ENCODE measurements at regions not wholly inside any gene's neighbourhood (a gene's known extent, or its start where the extent isn't known, plus 50 kb on each side); places are given as distances from the start of the nearest gene placed in this dataset.

- H3K4me2 ChIP-seq (ENCODE audit: low read depth, low read length, poor library complexity, severe bottlenecking) = no peak overlapping the region
- no peak overlapping the region for H3K9ac ChIP-seq (ENCODE audit: low read depth, low read length, poor library complexity, severe bottlenecking)
- no peaks in the 10 kb centered on the region for H3K4me1 ChIP-seq (ENCODE audit: insufficient read depth, low read length, poor library complexity, severe bottlenecking)
- no peaks in the 10 kb centered on the region for H3K27me3 ChIP-seq (ENCODE audit: insufficient read depth, low read length, poor library complexity, severe bottlenecking)
- no peaks in the 10 kb centered on the region for H3K36me3 ChIP-seq (ENCODE audit: insufficient read depth, low read length)
- H4K20me1 ChIP-seq (ENCODE audit: insufficient read depth, low read length, poor library complexity, severe bottlenecking) = no peaks in the 10 kb centered on the region
- no peaks in the 10 kb centered on the region for H3K9me3 ChIP-seq (ENCODE audit: insufficient read depth, low read depth, low read length)
- no peak overlapping the region for H2AFZ ChIP-seq (ENCODE audit: low read length)
- H3K4me3 ChIP-seq (ENCODE audit: low read length, poor library complexity, severe bottlenecking) = no peak overlapping the region
- H3K9me2 ChIP-seq (replicated peaks; ENCODE audit: low read depth, low read length) = no peaks in the 10 kb centered on the region
- no peaks in the 10 kb centered on the region for H3K79me2 ChIP-seq (ENCODE audit: insufficient read depth, low read length)
- no peaks in the 10 kb centered on the region for H3F3A ChIP-seq (ENCODE audit: low read depth)
- no peak for TF ChIP-seq CTCF (conservative IDR thresholded peaks at IDR 0.05; ENCODE audit: low read length)
- no peak for TF ChIP-seq EZH2phosphoT487 (IDR thresholded peaks at IDR 0.05; ENCODE audit: borderline replicate concordance)
Measured at GRCh38 chr3:178350763-178351162, 185.5 kb upstream of the KCNMB2 start.

- Histone ChIP-seq H3K27me3 (ENCODE audit: insufficient read depth, low read length, poor library complexity, severe bottlenecking) (no peaks in the 10 kb centered on the region), H3K9ac (ENCODE audit: low read depth, low read length, poor library complexity, severe bottlenecking) (no peak overlapping the region), H3K4me2 (ENCODE audit: low read depth, low read length, poor library complexity, severe bottlenecking) (no peak overlapping the region), H2AFZ (ENCODE audit: low read length) (no peak overlapping the region), H3K36me3 (ENCODE audit: insufficient read depth, low read length) (no peaks in the 10 kb centered on the region), H3K79me2 (ENCODE audit: insufficient read depth, low read length) (no peaks in the 10 kb centered on the region), H3F3A (ENCODE audit: low read depth) (no peaks in the 10 kb centered on the region), H3K9me3 (ENCODE audit: insufficient read depth, low read depth, low read length) (no peaks in the 10 kb centered on the region), H3K9me2 (replicated peaks; ENCODE audit: low read depth, low read length) (no peaks in the 10 kb centered on the region), H4K20me1 (ENCODE audit: insufficient read depth, low read length, poor library complexity, severe bottlenecking) (no peaks in the 10 kb centered on the region), H3K4me1 (ENCODE audit: insufficient read depth, low read length, poor library complexity, severe bottlenecking) (no peaks in the 10 kb centered on the region), H3K4me3 (ENCODE audit: low read length, poor library complexity, severe bottlenecking) (no peak overlapping the region)
- TF ChIP-seq CTCF (conservative IDR thresholded peaks at IDR 0.05; ENCODE audit: low read length) (no peak), EZH2phosphoT487 (IDR thresholded peaks at IDR 0.05; ENCODE audit: borderline replicate concordance) (no peak)
Measured at GRCh38 chr3:178352326-178353005, 183.8 kb upstream of the KCNMB2 start.

GRCh38 chr3:178353006-178353694 is 183.1 kb upstream of the KCNMB2 start:
- Histone ChIP-seq H3K9ac (ENCODE audit: low read depth, low read length, poor library complexity, severe bottlenecking) (no peak overlapping the region), H3K79me2 (ENCODE audit: insufficient read depth, low read length) (no peaks in the 10 kb centered on the region), H3K4me1 (ENCODE audit: insufficient read depth, low read length, poor library complexity, severe bottlenecking) (no peaks in the 10 kb centered on the region), H4K20me1 (ENCODE audit: insufficient read depth, low read length, poor library complexity, severe bottlenecking) (no peaks in the 10 kb centered on the region), H3K36me3 (ENCODE audit: insufficient read depth, low read length) (no peaks in the 10 kb centered on the region), H3K27me3 (ENCODE audit: insufficient read depth, low read length, poor library complexity, severe bottlenecking) (no peaks in the 10 kb centered on the region), H2AFZ (ENCODE audit: low read length) (no peak overlapping the region), H3F3A (ENCODE audit: low read depth) (no peaks in the 10 kb centered on the region), H3K4me3 (ENCODE audit: low read length, poor library complexity, severe bottlenecking) (no peak overlapping the region), H3K9me2 (replicated peaks; ENCODE audit: low read depth, low read length) (no peaks in the 10 kb centered on the region), H3K9me3 (ENCODE audit: insufficient read depth, low read depth, low read length) (no peaks in the 10 kb centered on the region), H3K4me2 (ENCODE audit: low read depth, low read length, poor library complexity, severe bottlenecking) (no peak overlapping the region)
- TF ChIP-seq EZH2phosphoT487 (IDR thresholded peaks at IDR 0.05; ENCODE audit: borderline replicate concordance) (no peak), CTCF (conservative IDR thresholded peaks at IDR 0.05; ENCODE audit: low read length) (no peak)

All from Loucy (cell line).